Sigmoid colon (tissue), 6 donors: ENCODE measurements at regions not wholly inside any gene's neighbourhood (a gene's known extent, or its start where the extent isn't known, plus 50 kb on each side); places are given as distances from the start of the nearest gene placed in this dataset.

Experiments used
- DNase-seq: peaks from one replicate; pipeline ENCODE4 v3.0.0-alpha.2; 2019
- H3K27ac ChIP-seq, 4 donors: fragments of 200-600 bp; sonication (generic); one replicate each; pipeline ENCODE4 v1.5.1; 2016 to 2019; ENCODE audit warnings: mild to moderate bottlenecking in 1 of 4
- H3K27me3 ChIP-seq, 3 donors: fragments of 200-600 bp; sonication (generic); one replicate each; pipeline ENCODE4 v1.5.1; 2019; ENCODE audit warnings: mild to moderate bottlenecking in 1 of 3
- H3K36me3 ChIP-seq, 4 donors: fragments of 200-600 bp; sonication (generic); one replicate each; pipeline ENCODE4 v1.5.1; 2016 to 2019
- H3K4me1 ChIP-seq, 4 donors: fragments of 200-600 bp; sonication (generic); one replicate each; pipeline ENCODE4 v1.5.1; 2017 to 2019
- H3K4me3 ChIP-seq, 4 donors: fragments of 200-600 bp; sonication (generic); one replicate each; pipeline ENCODE4 v1.5.1; 2017 to 2019; ENCODE audit warnings: mild to moderate bottlenecking in 2 of 4, moderate library complexity in 1 of 4
- H3K9me3 ChIP-seq, 4 donors: fragments of 200-600 bp in 3 of 4; sonication (generic) in 3 of 4; one replicate each; pipeline versions ENCODE4 v1.5.1 to v1.6.1; 2013 to 2019
- CTCF ChIP-seq, 4 experiments: fragments of 450-650 bp in 3 of 4; fragments of 200-600 bp in 1 of 4; IDR thresholded peaks; one replicate each; pipeline ENCODE4 v1.5.1; 2016 to 2019; ENCODE audit warnings: antibody characterized with exemption in 4 of 4, mild to moderate bottlenecking in 3 of 4, moderate library complexity in 2 of 4
- EP300 ChIP-seq, 4 donors: sonication (generic); formaldehyde crosslinking; IDR thresholded peaks; one replicate each; pipeline ENCODE4 v1.6.1; 2017; ENCODE audit warnings: antibody characterized with exemption in 4 of 4
- POLR2A ChIP-seq, 2 donors: fragments of 450-650 bp; IDR thresholded peaks; one replicate each; pipeline ENCODE4 v1.6.1; 2016; ENCODE audit warnings: antibody characterized with exemption in 2 of 2, mild to moderate bottlenecking in 2 of 2, moderate library complexity in 2 of 2
- POLR2AphosphoS5 ChIP-seq, 4 donors: sonication (generic); formaldehyde crosslinking; IDR thresholded peaks; one replicate each; pipeline ENCODE4 v1.6.1; 2017; ENCODE audit warnings: antibody characterized with exemption in 4 of 4
- WGBS, 2 donors: extraction: QIAGEN DNeasy Blood & Tissue Kit; methylation state at CpG; one replicate each; pipeline ENCODE4 v1.1.7; 2013; 5-methylcytosine and 5-hydroxymethylcytosine counted together
- intact Hi-C: fragments of 100-400 bp; cut with DNase I; formaldehyde crosslinking; loops from one replicate; pipeline ENCODE4 v1.15.1; 2023
- donor health status: healthy with polysubstance abuse.
- donor health status: healthy.

GRCh38 chr5:142385194-142385593 lies 60.4 kb upstream of the SPRY4 start:
- Histone ChIP-seq H3K27me3 (no peaks in the 10 kb centered on the region), H3K4me3 (no peak overlapping the region), H3K4me1 (peaks cover 0 to 11% (median 9%) of the 10 kb centered on the region in 4 donors), H3K9me3 (no peaks in the 10 kb centered on the region), H3K27ac (no peak overlapping the region), H3K36me3 (no peaks in the 10 kb centered on the region)
- TF ChIP-seq CTCF (IDR thresholded peaks at IDR 0.05): no peak
- 68 to 91% methylated on average over 5 of the region's 5 CpGs for WGBS, 2 donors
- intact Hi-C loops: no loop called here
- DNase-seq: no peak

- Histone ChIP-seq H3K4me1 (no peaks in the 10 kb centered on the region), H3K36me3 (no peaks in the 10 kb centered on the region), H3K4me3 (no peak overlapping the region), H3K27me3 (no peaks in the 10 kb centered on the region), H3K27ac (no peak overlapping the region), H3K9me3 (no peaks in the 10 kb centered on the region)
- intact Hi-C loops: no loop called here
- WGBS, 2 donors: 23 to 63% methylated on average over 3 of the region's 3 CpGs
- no peak for TF ChIP-seq POLR2A (IDR thresholded peaks at IDR 0.05)
- no peak for TF ChIP-seq EP300 (IDR thresholded peaks at IDR 0.05)
- no peak for DNase-seq
Measured at GRCh38 chr5:142384014-142384413, 59.2 kb upstream of the SPRY4 start.

- Histone ChIP-seq H3K36me3 (no peaks in the 10 kb centered on the region), H3K27me3 (no peaks in the 10 kb centered on the region), H3K9me3 (no peaks in the 10 kb centered on the region), H3K4me1 (no peaks in the 10 kb centered on the region), H3K27ac (no peak overlapping the region), H3K4me3 (no peak overlapping the region)
- DNase-seq: no peak
- TF ChIP-seq POLR2A (IDR thresholded peaks at IDR 0.05): no peak
- no peak for TF ChIP-seq CTCF (IDR thresholded peaks at IDR 0.05)
- no peak for TF ChIP-seq EP300 (IDR thresholded peaks at IDR 0.05)
- TF ChIP-seq POLR2AphosphoS5 (IDR thresholded peaks at IDR 0.05): no peak
- 88 to 97% methylated on average over 2 of the region's 2 CpGs for WGBS, 2 donors
- intact Hi-C loops: no loop called here
Measured at GRCh38 chr5:142382186-142382585, 57.4 kb upstream of the SPRY4 start.

- H3K4me1 ChIP-seq: peaks cover 0 to 16% (median 10%) of the 10 kb centered on the region in 4 donors
- 63 to 78% methylated on average over 5 of the region's 5 CpGs for WGBS, 2 donors
- H3K27me3 ChIP-seq: no peaks in the 10 kb centered on the region
- no peaks in the 10 kb centered on the region for H3K36me3 ChIP-seq
- H3K9me3 ChIP-seq: no peaks in the 10 kb centered on the region
- TF ChIP-seq CTCF (IDR thresholded peaks at IDR 0.05) (no peak), POLR2A (IDR thresholded peaks at IDR 0.05) (no peak), POLR2AphosphoS5 (IDR thresholded peaks at IDR 0.05) (no peak), EP300 (IDR thresholded peaks at IDR 0.05) (no peak)
- no peak overlapping the region for H3K27ac ChIP-seq
- no peak overlapping the region for H3K4me3 ChIP-seq
- intact Hi-C loops: no loop called here
- no peak for DNase-seq
Measured at GRCh38 chr5:142378737-142379634, 54.2 kb upstream of the SPRY4 start.

GRCh38 chr5:142375944-142376411 lies 51.2 kb upstream of the SPRY4 start:
- DNase-seq: peak; percentile 70
- Histone ChIP-seq H3K4me3 (no peak overlapping the region), H3K27ac (peak overlapping the region in 3 of 4 donors; percentile 32 to 88 (median 40))

More at GRCh38 chr5:142375944-142376411, 51.2 kb upstream of the SPRY4 start:
- 79 to 80% methylated on average over 8 of the region's 8 CpGs for WGBS, 2 donors
- intact Hi-C loops: no loop called here
- H3K4me1 ChIP-seq: peaks cover 0 to 16% (median 10%) of the 10 kb centered on the region in 4 donors
- no peaks in the 10 kb centered on the region for H3K9me3 ChIP-seq
- TF ChIP-seq POLR2AphosphoS5 (IDR thresholded peaks at IDR 0.05) (peak; percentile 62 to 86 (median 83)), EP300 (IDR thresholded peaks at IDR 0.05) (peak in 2 of 4 donors; percentile 19 to 41), CTCF (IDR thresholded peaks at IDR 0.05) (no peak), POLR2A (IDR thresholded peaks at IDR 0.05) (no peak)
- no peaks in the 10 kb centered on the region for H3K27me3 ChIP-seq
- H3K36me3 ChIP-seq: no peaks in the 10 kb centered on the region
